AG08395 (cell line): ENCODE measurements at regions not wholly inside any gene's neighbourhood (a gene's known extent, or its start where the extent isn't known, plus 50 kb on each side); places are given as distances from the start of the nearest gene placed in this dataset.
"Not testable (repeated sequence)": the region's sequence is repeated elsewhere in the genome, so short reads cannot be mapped to it uniquely, and the experiment has no call there.

Experiments used
- DNase-seq: peaks from one replicate; pipeline ENCODE4 v3.0.0; 2012; ENCODE audit warnings: mixed read lengths, low spot score

- DNase-seq = not testable (repeated sequence)
Observed at GRCh38 chr10:91003379-91003778, 82.5 kb upstream of the ANKRD1 start.

GRCh38 chr10:91005276-91005675, 84.4 kb upstream of the ANKRD1 start:
- not testable (repeated sequence) for DNase-seq

- DNase-seq = peak; percentile 68
Observed at GRCh38 chr10:91006001-91006751, 85.3 kb upstream of the ANKRD1 start.

- DNase-seq = no peak
Observed at GRCh38 chr10:91006752-91007346, 86.0 kb upstream of the ANKRD1 start.

GRCh38 chr10:91007655-91008054, 86.8 kb upstream of the ANKRD1 start:
- no peak for DNase-seq

- no peak for DNase-seq
Observed at GRCh38 chr10:91009121-91009520, 88.2 kb upstream of the ANKRD1 start.

GRCh38 chr10:91010952-91011351, 90.1 kb upstream of the ANKRD1 start:
- DNase-seq = no peak

- no peak for DNase-seq
Observed at GRCh38 chr10:91012502-91012901, 91.6 kb upstream of the ANKRD1 start.

- DNase-seq = no peak
Observed at GRCh38 chr10:91013985-91014384, 93.1 kb upstream of the ANKRD1 start.

GRCh38 chr10:91017198-91017597, 96.3 kb upstream of the ANKRD1 start:
- DNase-seq = no peak

- no peak for DNase-seq
Observed at GRCh38 chr10:91021901-91022300, 101.0 kb upstream of the ANKRD1 start.

- no peak for DNase-seq
Observed at GRCh38 chr10:91022390-91022789, 101.5 kb upstream of the ANKRD1 start.

- DNase-seq = no peak
Observed at GRCh38 chr10:91022924-91023699, 102.2 kb upstream of the ANKRD1 start.

GRCh38 chr10:91023700-91024398, 103.0 kb upstream of the ANKRD1 start:
- no peak for DNase-seq

- DNase-seq = no peak
Observed at GRCh38 chr10:91024541-91024940, 103.7 kb upstream of the ANKRD1 start.

- no peak for DNase-seq
Observed at GRCh38 chr10:91032611-91033206, 111.8 kb upstream of the ANKRD1 start.

GRCh38 chr10:91033324-91033950, 112.5 kb upstream of the ANKRD1 start:
- no peak for DNase-seq

GRCh38 chr10:91034042-91034441, 113.2 kb upstream of the ANKRD1 start:
- no peak for DNase-seq

GRCh38 chr10:91034494-91035159, 113.7 kb upstream of the ANKRD1 start:
- peak; percentile 31 for DNase-seq

GRCh38 chr10:91035650-91036292, 114.9 kb upstream of the ANKRD1 start:
- no peak for DNase-seq
